Body of pancreas (tissue), 4 donors: ENCODE measurements at regions not wholly inside any gene's neighbourhood (a gene's known extent, or its start where the extent isn't known, plus 50 kb on each side); places are given as distances from the start of the nearest gene placed in this dataset.
A peak's percentile ranks its signal among the peaks of the same experiment; 100 is the strongest.

Experiments
- ATAC-seq: fragments of 150-250 bp; one replicate; pipeline ENCODE4 v1.9.1; 2016
- DNase-seq, 4 donors: peaks; one replicate each; pipeline ENCODE4 v3.0.0-alpha.2; 2019
- H3K27ac ChIP-seq, 4 donors: fragments of 200-600 bp; sonication (generic); 1 replicate in 3 of 4; 2 replicates in 1 of 4; pipeline versions ENCODE4 v1.5.1 to v1.6.1; 2016 to 2019; ENCODE audit warnings: mild to moderate bottlenecking in 1 of 4, mixed read lengths in 1 of 4, moderate library complexity in 1 of 4
- H3K27me3 ChIP-seq, 2 donors: fragments of 200-600 bp; sonication (generic); one replicate each; pipeline ENCODE4 v1.6.0; 2016; ENCODE audit warnings: mild to moderate bottlenecking in 1 of 2
- H3K36me3 ChIP-seq, 2 donors: fragments of 200-600 bp; sonication (generic); replicated peaks in 1 of 2; 2 replicates each; pipeline ENCODE4 v1.5.1; 2016; ENCODE audit warnings: low read depth in 2 of 2; ENCODE audit not compliant: insufficient read depth in 1 of 2
- H3K4me1 ChIP-seq: fragments of 200-600 bp; sonication (generic); one replicate; pipeline ENCODE4 v1.6.0; 2016
- H3K4me3 ChIP-seq, 2 donors: fragments of 200-600 bp; sonication (generic); 1 replicate in 1 of 2; 2 replicates in 1 of 2; pipeline ENCODE4 v1.5.1; 2016 to 2019
- H3K9me3 ChIP-seq, 3 donors: fragments of 200-600 bp; sonication (generic); 1 replicate in 2 of 3; 2 replicates in 1 of 3; pipeline ENCODE4 v1.5.1; 2016
- POLR2A ChIP-seq, 3 donors: fragments of 450-650 bp; IDR thresholded peaks; one replicate each; pipeline ENCODE4 v1.6.1; 2016; ENCODE audit warnings: antibody characterized with exemption in 3 of 3, mild to moderate bottlenecking in 2 of 3
- WGBS, 2 donors: methylation state at CpG; one replicate each; pipeline ENCODE4 v1.1.5; 2017; 5-methylcytosine and 5-hydroxymethylcytosine counted together
- intact Hi-C: fragments of 100-400 bp; cut with DNase I; formaldehyde crosslinking; loops from one replicate; pipeline ENCODE4 v1.15.1; 2023
- TF ChIP-seq, protein P1 (sequence below), 7 experiments: fragments of 450-650 bp in 4 of 7; fragments of 200-600 bp in 3 of 7; sonication (generic) in 3 of 7; IDR thresholded peaks; one replicate each; pipeline ENCODE4 v1.5.1; 2016 to 2019; ENCODE audit warnings: antibody characterized with exemption in 7 of 7

- DNase-seq = no peak
- H3K4me1 ChIP-seq = peaks cover 44% of the 10 kb centered on the region
- H3K27ac ChIP-seq = no peak overlapping the region
- H3K4me3 ChIP-seq = no peak overlapping the region
- no peaks in the 10 kb centered on the region for H3K9me3 ChIP-seq
- intact Hi-C loops = no loop called here
- H3K27me3 ChIP-seq = no peaks in the 10 kb centered on the region
- no peak for ATAC-seq
- TF ChIP-seq POLR2A (IDR thresholded peaks at IDR 0.05) = no peak
- TF ChIP-seq, protein P1, sequence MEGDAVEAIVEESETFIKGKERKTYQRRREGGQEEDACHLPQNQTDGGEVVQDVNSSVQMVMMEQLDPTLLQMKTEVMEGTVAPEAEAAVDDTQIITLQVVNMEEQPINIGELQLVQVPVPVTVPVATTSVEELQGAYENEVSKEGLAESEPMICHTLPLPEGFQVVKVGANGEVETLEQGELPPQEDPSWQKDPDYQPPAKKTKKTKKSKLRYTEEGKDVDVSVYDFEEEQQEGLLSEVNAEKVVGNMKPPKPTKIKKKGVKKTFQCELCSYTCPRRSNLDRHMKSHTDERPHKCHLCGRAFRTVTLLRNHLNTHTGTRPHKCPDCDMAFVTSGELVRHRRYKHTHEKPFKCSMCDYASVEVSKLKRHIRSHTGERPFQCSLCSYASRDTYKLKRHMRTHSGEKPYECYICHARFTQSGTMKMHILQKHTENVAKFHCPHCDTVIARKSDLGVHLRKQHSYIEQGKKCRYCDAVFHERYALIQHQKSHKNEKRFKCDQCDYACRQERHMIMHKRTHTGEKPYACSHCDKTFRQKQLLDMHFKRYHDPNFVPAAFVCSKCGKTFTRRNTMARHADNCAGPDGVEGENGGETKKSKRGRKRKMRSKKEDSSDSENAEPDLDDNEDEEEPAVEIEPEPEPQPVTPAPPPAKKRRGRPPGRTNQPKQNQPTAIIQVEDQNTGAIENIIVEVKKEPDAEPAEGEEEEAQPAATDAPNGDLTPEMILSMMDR (IDR thresholded peaks at IDR 0.05) = no peak
- H3K36me3 ChIP-seq = no peaks in the 10 kb centered on the region
- 79 to 85% methylated on average over 6 to 12 of the region's 12 CpGs for WGBS, 2 donors
Measured at GRCh38 chr9:135279385-135279784, 191.9 kb downstream of the OLFM1 start.

GRCh38 chr9:135279834-135280393, 192.4 kb downstream of the OLFM1 start:
- WGBS, 2 donors = 90 to 92% methylated on average over 23 of the region's 23 CpGs
- no peaks in the 10 kb centered on the region for H3K36me3 ChIP-seq
- H3K27me3 ChIP-seq = no peaks in the 10 kb centered on the region
- no peak overlapping the region for H3K4me3 ChIP-seq
- TF ChIP-seq POLR2A (IDR thresholded peaks at IDR 0.05) = no peak
- TF ChIP-seq, protein P1 (IDR thresholded peaks at IDR 0.05) = no peak
- H3K9me3 ChIP-seq = no peaks in the 10 kb centered on the region
- peaks cover 43% of the 10 kb centered on the region for H3K4me1 ChIP-seq
- DNase-seq = no peak
- intact Hi-C loops = no loop called here
- ATAC-seq = no peak
- no peak overlapping the region for H3K27ac ChIP-seq

GRCh38 chr9:135280666-135281065, 193.2 kb downstream of the OLFM1 start:
- WGBS, 2 donors = 84 to 88% methylated on average over 12 of the region's 12 CpGs
- Histone ChIP-seq H3K27ac (no peak overlapping the region), H3K4me3 (no peak overlapping the region), H3K4me1 (peaks cover 36% of the 10 kb centered on the region), H3K9me3 (no peaks in the 10 kb centered on the region), H3K36me3 (no peaks in the 10 kb centered on the region), H3K27me3 (no peaks in the 10 kb centered on the region)
- intact Hi-C loops = no loop called here
- DNase-seq (peak in 2 of 4 donors; percentile 41 to 51), ATAC-seq (no peak)
- TF ChIP-seq, protein P1 (IDR thresholded peaks at IDR 0.05) = no peak
- TF ChIP-seq POLR2A (IDR thresholded peaks at IDR 0.05) = no peak

- Histone ChIP-seq H3K9me3 (no peaks in the 10 kb centered on the region), H3K27me3 (no peaks in the 10 kb centered on the region), H3K4me3 (no peak overlapping the region), H3K36me3 (no peaks in the 10 kb centered on the region), H3K4me1 (peaks cover 31% of the 10 kb centered on the region), H3K27ac (no peak overlapping the region)
- ATAC-seq (no peak), DNase-seq (no peak)
- intact Hi-C loops = no loop called here
- 80 to 81% methylated on average over 2 to 8 of the region's 8 CpGs for WGBS, 2 donors
- no peak for TF ChIP-seq POLR2A (IDR thresholded peaks at IDR 0.05)
- TF ChIP-seq, protein P1 (IDR thresholded peaks at IDR 0.05) = no peak
Measured at GRCh38 chr9:135281151-135281550, 193.7 kb downstream of the OLFM1 start.
